HG02763 (cell line): ENCODE measurements at regions not wholly inside any gene's neighbourhood (a gene's known extent, or its start where the extent isn't known, plus 50 kb on each side); places are given as distances from the start of the nearest gene placed in this dataset.

Source experiments
- ATAC-seq: cut with Tn5 transposase; IDR thresholded peaks from one replicate; pipeline ENCODE4 v1.9.1; 2021; ENCODE audit warnings: mild to moderate bottlenecking, moderate library complexity; ENCODE audit not compliant: unreplicated experiment

- no peak for ATAC-seq
Measured at GRCh38 chr13:105595471-105595870, 940.0 kb downstream of the EFNB2 start.

- ATAC-seq = no peak
Measured at GRCh38 chr13:105591277-105591676, 944.2 kb downstream of the EFNB2 start.

- no peak for ATAC-seq
Measured at GRCh38 chr13:105587786-105588185, 947.7 kb downstream of the EFNB2 start.

- ATAC-seq = no peak
Measured at GRCh38 chr13:105579821-105580710, 955.4 kb downstream of the EFNB2 start.

GRCh38 chr13:105573136-105573535, 962.3 kb downstream of the EFNB2 start:
- no peak for ATAC-seq

GRCh38 chr13:105572401-105572800, 963.1 kb downstream of the EFNB2 start:
- ATAC-seq = no peak

- no peak for ATAC-seq
Measured at GRCh38 chr13:105569816-105570215, 965.6 kb downstream of the EFNB2 start.

- ATAC-seq = no peak
Measured at GRCh38 chr13:105567951-105568525, 967.4 kb downstream of the EFNB2 start.

GRCh38 chr13:105565136-105565727, 970.2 kb downstream of the EFNB2 start:
- ATAC-seq = no peak

GRCh38 chr13:105552078-105552477, 983.4 kb downstream of the EFNB2 start:
- ATAC-seq = no peak

- ATAC-seq = no peak
Measured at GRCh38 chr13:105547851-105548250, 987.6 kb downstream of the EFNB2 start.

GRCh38 chr13:105545811-105546210, 989.7 kb downstream of the EFNB2 start:
- no peak for ATAC-seq

- no peak for ATAC-seq
Measured at GRCh38 chr13:105543742-105544141, 991.7 kb downstream of the EFNB2 start.

GRCh38 chr13:105541565-105541964, 993.9 kb downstream of the EFNB2 start:
- ATAC-seq = no peak

- ATAC-seq = no peak
Measured at GRCh38 chr13:105538346-105538745, 997.1 kb downstream of the EFNB2 start.

GRCh38 chr13:105537113-105537512, 998.3 kb downstream of the EFNB2 start:
- ATAC-seq = no peak

GRCh38 chr13:105530468-105530867, 1005.0 kb downstream of the EFNB2 start:
- no peak for ATAC-seq

GRCh38 chr13:105527127-105527526, 1008.3 kb downstream of the EFNB2 start:
- no peak for ATAC-seq

- ATAC-seq = no peak
Measured at GRCh38 chr13:105519771-105520170, 1015.7 kb downstream of the EFNB2 start.

- ATAC-seq = no peak
Measured at GRCh38 chr13:105518086-105518485, 1017.4 kb downstream of the EFNB2 start.

GRCh38 chr13:105514401-105514800, 1021.1 kb downstream of the EFNB2 start:
- ATAC-seq = no peak

GRCh38 chr13:105513448-105513847, 1022.0 kb downstream of the EFNB2 start:
- ATAC-seq = no peak
